HepG2 (cell line): ENCODE measurements at regions not wholly inside any gene's neighbourhood (a gene's known extent, or its start where the extent isn't known, plus 50 kb on each side); places are given as distances from the start of the nearest gene placed in this dataset.
A peak's percentile ranks its signal among the peaks of the same experiment; 100 is the strongest.

Experiments
- ATAC-seq: fragments of 200-7000 bp; cut with Tn5 transposase; 3 replicates; pipeline ENCODE4 v1.9.1; 2020; ENCODE audit warnings: mild to moderate bottlenecking, moderate library complexity
- BruUV-seq: library from RNA; stranded (reverse); fragments of 400-500 nt; replicated peaks from 2 replicates; lab custom pipeline; 2021; lab: Mats Ljungman, UMichigan
- CTCF ChIA-PET: fragments of 300-600 bp; formaldehyde crosslinking; extraction: SDS; loops from one replicate; lab custom pipeline; 2021; ENCODE audit warnings: low total read pairs, inconsistent platforms, low intra/inter-chr PET ratio; lab: Yijun Ruan, JAX
- POLR2A ChIA-PET: fragments of 350-600 bp; sonication (Branson Sonifier 250); formaldehyde crosslinking; loops from one replicate; lab custom pipeline; 2020; ENCODE audit warnings: antibody characterized with exemption, inconsistent platforms; lab: Yijun Ruan, JAX
- DNase-seq: peaks from one replicate; pipeline ENCODE4 v3.0.0-alpha.2; 2015; ENCODE audit warnings: low spot score
- FAIRE-seq: peaks from 3 replicates; lab custom pipeline; 2011; peaks lifted over from hg19 to GRCh38; lab: Jason Lieb, UNC
- H2AFZ ChIP-seq: one replicate; pipeline ENCODE4 v1.6.1; 2011; ENCODE audit warnings: low read length, inconsistent platforms
- H3K27ac ChIP-seq: fragments of 300-600 bp; 3 replicates; pipeline ENCODE4 v1.8.0; 2011; ENCODE audit warnings: mixed run types, mild to moderate bottlenecking, mixed read lengths, low read length, inconsistent platforms; ENCODE audit not compliant: insufficient read depth; ENCODE audit errors: extremely low read length
- H3K27me3 ChIP-seq, 2 experiments: fragments of 200-600 bp in 1 of 2; 2 replicates in 1 of 2; 3 replicates in 1 of 2; pipeline versions ENCODE4 v1.6.0 to v1.8.0; 2011; ENCODE audit warnings: low read length in 2 of 2, mild to moderate bottlenecking in 2 of 2, moderate library complexity in 2 of 2, inconsistent platforms in 1 of 2; ENCODE audit not compliant: insufficient read depth in 2 of 2, control insufficient read depth in 1 of 2
- H3K36me3 ChIP-seq, 2 experiments: fragments of 200-600 bp in 1 of 2; replicated peaks in 1 of 2; 2 replicates in 1 of 2; 3 replicates in 1 of 2; pipeline versions ENCODE4 v1.5.1 to v1.8.0; 2011; ENCODE audit warnings: low read length in 2 of 2, inconsistent platforms in 1 of 2; ENCODE audit not compliant: insufficient read depth in 2 of 2, control insufficient read depth in 1 of 2
- H3K4me1 ChIP-seq: 2 replicates; pipeline ENCODE4 v1.5.1; 2012; ENCODE audit warnings: low read length, inconsistent platforms; ENCODE audit not compliant: insufficient read depth
- H3K4me2 ChIP-seq: 2 replicates; pipeline ENCODE4 v1.6.0; 2011; ENCODE audit warnings: low read depth, low read length, inconsistent platforms
- H3K4me3 ChIP-seq, 3 experiments: fragments of 200-600 bp in 1 of 3; sonication (generic), shearing (Covaris generic) in 1 of 3; replicated peaks in 1 of 3; 2 replicates each; pipeline ENCODE4 v1.5.1; 2011 to 2016; ENCODE audit warnings: low read length in 3 of 3, inconsistent platforms in 2 of 3, low read depth in 2 of 3, mild to moderate bottlenecking in 2 of 3, control low read depth in 1 of 3, mixed read lengths in 1 of 3; ENCODE audit not compliant: insufficient read depth in 1 of 3
- H3K79me2 ChIP-seq: one replicate; pipeline ENCODE4 v1.6.1; 2011; ENCODE audit warnings: low read length, inconsistent platforms; ENCODE audit not compliant: insufficient read depth
- H3K9ac ChIP-seq: 2 replicates; pipeline ENCODE4 v1.6.0; 2011; ENCODE audit warnings: mild to moderate bottlenecking, low read depth, low read length, inconsistent platforms; ENCODE audit not compliant: insufficient read depth
- H3K9me3 ChIP-seq: 2 replicates; pipeline ENCODE4 v1.5.1; 2012; ENCODE audit warnings: mild to moderate bottlenecking, low read length
- H4K20me1 ChIP-seq: 2 replicates; pipeline ENCODE4 v1.6.0; 2011; ENCODE audit warnings: inconsistent platforms, mild to moderate bottlenecking, low read length, moderate library complexity; ENCODE audit not compliant: insufficient read depth
- BHLHE40 ChIP-seq: IDR thresholded peaks from 2 replicates; pipeline ENCODE4 v1.6.1; 2011; ENCODE audit warnings: low read length, improper control_type of control experiment
- GTF3A ChIP-seq: sonication (generic); formaldehyde crosslinking; conservative IDR thresholded peaks from 2 replicates; pipeline ENCODE4 v1.4.0; 2020; ENCODE audit warnings: mild to moderate bottlenecking, missing genetic modification reagents
- HOXA3 ChIP-seq: sonication (generic); formaldehyde crosslinking; IDR thresholded peaks from 2 replicates; pipeline ENCODE4 v1.5.0; 2020; ENCODE audit warnings: missing genetic modification reagents
- MAFK ChIP-seq, 2 experiments: IDR thresholded peaks in 1 of 2; conservative IDR thresholded peaks in 1 of 2; 2 replicates each; pipeline ENCODE4 v1.6.1; 2011; ENCODE audit warnings: improper control_type of control experiment in 2 of 2, low read length in 2 of 2
- PHF8 ChIP-seq: sonication (generic); formaldehyde crosslinking; IDR thresholded peaks from 2 replicates; pipeline ENCODE4 v1.5.0; 2020; ENCODE audit warnings: missing genetic modification reagents
- RARA ChIP-seq: IDR thresholded peaks from 2 replicates; pipeline ENCODE4 v1.6.1; 2016; ENCODE audit warnings: missing genetic modification reagents, missing compliant biosample characterization
- SRSF4 ChIP-seq: fragments of 200-400 bp; formaldehyde crosslinking; IDR thresholded peaks from one replicate; pipeline ENCODE4 v1.6.1; 2018; ENCODE audit warnings: mild to moderate bottlenecking, low read depth, low read length, moderate library complexity; ENCODE audit not compliant: poor library complexity, severe bottlenecking
- TBX3 ChIP-seq: fragments of 450-650 bp; IDR thresholded peaks from 2 replicates; pipeline ENCODE4 v1.6.1; 2017; ENCODE audit warnings: antibody characterized with exemption, mild to moderate bottlenecking, inconsistent platforms, borderline replicate concordance
- ZFP36 ChIP-seq: fragments of 150-350 bp; IDR thresholded peaks from 2 replicates; pipeline ENCODE4 v1.6.1; 2018; ENCODE audit warnings: borderline replicate concordance, low read length, low read depth; ENCODE audit not compliant: partially characterized antibody
- ZSCAN12 ChIP-seq: sonication (generic); formaldehyde crosslinking; IDR thresholded peaks from 2 replicates; pipeline ENCODE4 v1.9.0; 2021; ENCODE audit warnings: mild to moderate bottlenecking, missing genetic modification reagents
- ZZZ3 ChIP-seq: sonication (generic); formaldehyde crosslinking; IDR thresholded peaks from 2 replicates; pipeline ENCODE4 v1.4.0; 2020; ENCODE audit warnings: missing genetic modification reagents, mild to moderate bottlenecking, borderline replicate concordance
- whole genome bisulfite sequencing: methylation state at CpG from one replicate; pipeline ENCODE4 v1.1.6; 2017; ENCODE audit warnings: low lambda C conversion rate; 5-methylcytosine and 5-hydroxymethylcytosine counted together
- in situ Hi-C: cut with HindIII; loops from 2 replicates; pipeline ENCODE4 v1.10.0; 2017; ENCODE audit warnings: low pct_unique_long_range_greater_than_20kb; ENCODE audit not compliant: extremely low pct_ligation_motif_present
- intact Hi-C: fragments of 100-400 bp; cut with micrococcal nuclease; formaldehyde crosslinking; loops from one replicate; pipeline ENCODE4 v1.10.0; 2022; ENCODE audit not compliant: unreplicated experiment
- TF ChIP-seq, protein P1 (sequence below): sonication (generic); formaldehyde crosslinking; IDR thresholded peaks from 2 replicates; pipeline ENCODE4 v1.4.0; 2020; ENCODE audit warnings: missing genetic modification reagents, borderline replicate concordance
- TF ChIP-seq, protein P2 (sequence below): sonication (generic); formaldehyde crosslinking; IDR thresholded peaks from 2 replicates; pipeline ENCODE4 v1.8.0; 2022; ENCODE audit warnings: mild to moderate bottlenecking, missing genetic modification reagents, borderline replicate concordance

DNA sequence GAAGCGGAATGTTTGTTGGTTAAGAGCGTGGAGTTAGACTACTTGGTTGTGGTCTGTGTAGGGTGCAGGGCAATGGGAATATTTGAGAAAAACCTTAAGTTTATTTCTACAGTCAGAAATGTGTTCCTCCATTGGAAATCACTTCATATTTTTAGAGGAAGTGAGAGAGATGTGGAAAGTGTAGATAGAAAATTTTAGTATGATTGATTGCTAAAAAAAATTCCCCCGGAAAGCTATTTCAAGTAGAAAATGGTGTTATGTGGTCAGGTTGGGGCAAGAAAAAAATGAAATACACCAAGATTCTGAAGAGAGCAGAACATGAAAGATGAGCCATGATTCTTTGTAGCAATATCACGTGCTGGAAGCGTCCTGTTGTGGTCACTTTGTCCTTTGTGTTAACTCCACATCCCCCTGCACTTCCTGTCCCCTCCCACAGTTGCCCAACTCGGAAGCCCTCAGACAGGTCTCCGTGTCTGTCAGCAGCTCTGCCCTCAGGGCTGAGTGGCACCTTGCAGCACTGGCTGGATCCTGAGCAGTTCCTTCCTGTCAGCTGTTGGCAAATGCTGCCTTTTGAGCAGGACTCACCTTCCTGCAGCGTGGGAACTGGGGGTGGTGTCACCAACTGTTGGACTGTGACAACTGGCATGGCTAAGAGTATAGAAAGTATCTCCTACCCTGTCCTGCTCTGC is 137.5 kb upstream of the SLC24A3 start:
- ATAC-seq (peak; percentile 19; the same call in 1 of the 3 replicates), FAIRE-seq (no peak), DNase-seq (no peak)
- Histone ChIP-seq H3K4me2 (no peak overlapping the region), H3K4me1 (no peaks in the 10 kb centered on the region), H3K79me2 (no peaks in the 10 kb centered on the region), H3K27me3 (peaks cover 0 to 2% of the 10 kb centered on the region in 2 experiments; a peak in 3 of 5 replicates), H3K9ac (no peak overlapping the region), H3K36me3 (no peaks in the 10 kb centered on the region), H3K4me3 (no peak overlapping the region), H4K20me1 (no peaks in the 10 kb centered on the region), H3K9me3 (no peaks in the 10 kb centered on the region), H3K27ac (no peak overlapping the region), H2AFZ (no peak overlapping the region)
- ChIA-PET POLR2A (no interaction called here), CTCF (no interaction called here)
- TF ChIP-seq ZSCAN12 (no peak), TBX3 (no peak), MAFK (conservative IDR thresholded peaks at IDR 0.05 in 1 of 2, IDR thresholded peaks at IDR 0.05 in 1 of 2; ENCODE audit: low read length in 2 of 2) (no peak)
- in situ Hi-C loops = loop anchor here (10.0 kb wide), 1 partner anchor 590 kb away; no protein-coding TSS in a partner anchor
- BruUV-seq = no TSS peak
- intact Hi-C loops = no loop called here
- 18% methylated on average over 8 of the region's 8 CpGs for WGBS

DNA sequence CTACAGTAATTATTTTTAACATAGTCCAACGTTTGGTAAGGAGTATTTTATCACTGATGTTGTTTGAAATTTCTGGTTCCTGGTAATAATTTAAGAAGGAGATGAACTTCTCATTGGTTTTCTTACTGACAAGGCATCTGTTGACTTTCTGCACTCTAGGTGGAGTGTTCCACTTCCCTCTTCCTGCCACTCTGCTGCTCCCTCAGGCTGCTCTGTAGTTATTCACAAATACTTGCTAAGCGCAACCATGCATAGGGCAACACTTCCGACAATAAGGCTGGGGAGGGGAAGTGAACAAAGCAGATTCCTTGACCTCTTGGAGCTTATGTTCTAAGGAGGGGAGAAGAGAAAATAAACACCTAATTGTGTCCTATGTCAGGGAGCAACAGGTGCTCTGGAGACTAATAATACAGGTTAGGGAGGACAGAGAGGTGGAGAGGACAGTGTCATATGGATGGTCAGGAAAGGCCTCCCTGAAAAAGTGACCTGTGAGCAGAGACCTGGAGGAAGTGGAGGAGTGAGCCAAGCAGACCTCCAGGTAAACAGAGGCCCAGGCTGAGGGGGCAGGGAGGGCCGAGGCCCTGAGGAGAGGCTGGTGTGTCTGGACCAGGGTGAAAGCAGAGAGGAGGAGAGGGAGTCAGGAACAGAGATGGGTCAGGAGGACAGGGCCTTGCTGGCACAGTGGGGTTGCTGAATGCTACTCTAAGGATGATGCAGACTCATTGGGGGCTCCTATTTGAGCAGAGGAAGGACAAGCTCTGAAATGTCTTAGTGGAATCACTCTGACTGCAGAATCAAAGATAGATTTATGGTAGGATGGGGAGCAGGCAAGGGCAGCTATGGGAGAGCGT is 134.8 kb upstream of the SLC24A3 start:
- H3K27ac ChIP-seq = no peak overlapping the region
- CTCF ChIA-PET = no interaction called here
- no peaks in the 10 kb centered on the region for H4K20me1 ChIP-seq
- no peaks in the 10 kb centered on the region for H3K79me2 ChIP-seq
- no peak overlapping the region for H3K9ac ChIP-seq
- no peak for FAIRE-seq
- no peak overlapping the region for H3K4me3 ChIP-seq
- BruUV-seq = no TSS peak
- no peak overlapping the region for H2AFZ ChIP-seq
- in situ Hi-C loops (loop anchor here (10.0 kb wide), 1 partner anchor 587 kb away; no protein-coding TSS in a partner anchor), intact Hi-C loops (no loop called here)
- POLR2A ChIA-PET = no interaction called here
- ATAC-seq = no peak
- 28% methylated on average over 5 of the region's 5 CpGs for WGBS
- no peaks in the 10 kb centered on the region for H3K4me1 ChIP-seq
- H3K36me3 ChIP-seq = no peaks in the 10 kb centered on the region
- no peak overlapping the region for H3K4me2 ChIP-seq
- no peak for DNase-seq
- peaks cover 0 to 2% of the 10 kb centered on the region in 2 experiments; a peak in 3 of 5 replicates for H3K27me3 ChIP-seq
- H3K9me3 ChIP-seq = no peaks in the 10 kb centered on the region
- TF ChIP-seq, protein P1, sequence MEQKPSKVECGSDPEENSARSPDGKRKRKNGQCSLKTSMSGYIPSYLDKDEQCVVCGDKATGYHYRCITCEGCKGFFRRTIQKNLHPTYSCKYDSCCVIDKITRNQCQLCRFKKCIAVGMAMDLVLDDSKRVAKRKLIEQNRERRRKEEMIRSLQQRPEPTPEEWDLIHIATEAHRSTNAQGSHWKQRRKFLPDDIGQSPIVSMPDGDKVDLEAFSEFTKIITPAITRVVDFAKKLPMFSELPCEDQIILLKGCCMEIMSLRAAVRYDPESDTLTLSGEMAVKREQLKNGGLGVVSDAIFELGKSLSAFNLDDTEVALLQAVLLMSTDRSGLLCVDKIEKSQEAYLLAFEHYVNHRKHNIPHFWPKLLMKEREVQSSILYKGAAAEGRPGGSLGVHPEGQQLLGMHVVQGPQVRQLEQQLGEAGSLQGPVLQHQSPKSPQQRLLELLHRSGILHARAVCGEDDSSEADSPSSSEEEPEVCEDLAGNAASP (CRISPR knock-in tag) = no peak
- no peak for TF ChIP-seq PHF8 (CRISPR knock-in tag)
- TF ChIP-seq HOXA3 = no peak
- no peak for TF ChIP-seq SRSF4
- no peak for TF ChIP-seq ZFP36
- no peak for TF ChIP-seq BHLHE40
- no peak for TF ChIP-seq ZZZ3 (CRISPR knock-in tag)
- TF ChIP-seq GTF3A = no peak
- TF ChIP-seq RARA (CRISPR knock-in tag) = no peak
- TF ChIP-seq, protein P2, sequence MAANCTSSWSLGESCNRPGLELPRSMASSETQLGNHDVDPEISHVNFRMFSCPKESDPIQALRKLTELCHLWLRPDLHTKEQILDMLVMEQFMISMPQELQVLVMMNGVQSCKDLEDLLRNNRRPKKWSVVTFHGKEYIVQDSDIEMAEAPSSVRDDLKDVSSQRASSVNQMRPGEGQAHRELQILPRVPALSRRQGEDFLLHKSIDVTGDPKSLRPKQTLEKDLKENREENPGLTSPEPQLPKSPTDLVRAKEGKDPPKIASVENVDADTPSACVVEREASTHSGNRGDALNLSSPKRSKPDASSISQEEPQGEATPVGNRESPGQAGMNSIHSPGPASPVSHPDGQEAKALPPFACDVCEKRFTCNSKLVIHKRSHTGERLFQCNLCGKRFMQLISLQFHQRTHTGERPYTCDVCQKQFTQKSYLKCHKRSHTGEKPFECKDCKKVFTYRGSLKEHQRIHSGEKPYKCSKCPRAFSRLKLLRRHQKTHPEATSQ (CRISPR knock-in tag) = no peak
